ENCODE measurements at regions not wholly inside any gene's neighbourhood (a gene's known extent, or its start where the extent isn't known, plus 50 kb on each side); places are given as distances from the start of the nearest gene placed in this dataset.

GRCh38 chr6:145396499-145396898 is 338.8 kb downstream of the EPM2A start:
- TF ChIP-seq CTCF (IDR thresholded peaks at IDR 0.05; ENCODE audit: low read length) (no peak), EZH2 (IDR thresholded peaks at IDR 0.05; ENCODE audit: borderline replicate concordance, low read length) (no peak)

All from OCI-LY1 (cell line).